NCI-H146 treated with DMSO at 0.1 percent for 48 hours (cell line): ENCODE measurements at regions not wholly inside any gene's neighbourhood (a gene's known extent, or its start where the extent isn't known, plus 50 kb on each side); places are given as distances from the start of the nearest gene placed in this dataset.

Experiments
- DNase-seq: peaks from one replicate; lab custom pipeline; 2025; ENCODE audit not compliant: unreplicated experiment; lab: John Stamatoyannopoulos, UW

DNA sequence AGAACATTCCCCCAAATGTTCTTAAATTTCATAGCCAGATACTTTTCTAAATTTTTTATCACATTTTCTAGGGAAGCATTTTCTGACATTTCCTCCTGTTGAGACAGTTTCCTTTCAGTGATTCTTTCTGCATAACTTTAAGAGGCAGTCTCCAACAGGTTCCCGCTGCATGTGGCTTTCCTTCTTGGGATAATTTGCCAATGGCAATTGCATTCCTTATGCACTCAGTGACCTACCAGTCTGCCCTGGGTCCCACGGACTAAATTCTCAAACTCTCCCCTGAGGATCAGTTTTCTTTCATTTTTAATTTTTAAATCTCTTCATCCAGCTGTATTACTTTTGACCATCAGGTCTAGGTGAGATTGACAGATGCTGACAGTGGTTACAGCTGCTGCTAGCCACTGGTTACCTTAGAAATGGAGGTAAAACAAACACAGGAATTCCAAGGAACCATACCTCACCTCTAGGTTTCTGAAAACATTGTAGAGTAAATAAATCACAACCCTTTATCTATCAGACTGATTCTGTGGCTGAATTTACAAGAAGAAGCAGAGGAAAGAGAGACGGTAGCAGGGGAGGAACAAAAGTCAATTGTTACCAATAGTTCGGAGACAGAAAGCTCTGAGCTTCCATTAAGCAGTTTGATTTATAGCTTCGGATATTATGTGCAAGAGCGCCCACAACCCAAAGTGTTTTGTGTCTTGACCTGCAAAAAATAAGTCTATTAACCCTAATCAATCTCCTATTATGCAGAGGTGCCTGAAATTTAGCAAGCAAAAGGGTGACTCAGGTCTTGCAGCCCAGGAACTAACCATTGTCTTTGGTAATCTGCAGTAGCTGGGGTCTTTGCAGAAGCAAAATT lies 216.0 kb downstream of the PMP22 start:
- DNase-seq, result no peak

DNA sequence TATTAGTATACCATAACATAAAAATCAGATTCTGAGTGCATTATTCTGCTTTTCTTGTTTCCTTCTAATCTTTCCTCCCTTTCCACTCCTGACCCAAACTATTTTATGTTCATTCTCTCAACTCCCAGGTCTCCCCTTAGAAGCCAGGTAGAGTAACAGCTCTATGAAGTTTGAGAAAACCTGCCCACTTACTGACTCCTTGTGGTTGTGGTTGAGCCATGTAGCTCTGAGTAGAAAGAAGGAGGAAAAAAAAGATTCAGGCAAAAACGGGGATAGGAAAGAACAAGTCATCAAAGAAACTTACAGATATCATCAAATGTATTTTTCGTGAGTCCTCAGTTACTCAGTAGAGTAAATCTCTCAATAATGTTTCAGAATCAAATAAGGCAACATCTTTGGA lies 216.7 kb downstream of the PMP22 start:
- no peak for DNase-seq

DNA sequence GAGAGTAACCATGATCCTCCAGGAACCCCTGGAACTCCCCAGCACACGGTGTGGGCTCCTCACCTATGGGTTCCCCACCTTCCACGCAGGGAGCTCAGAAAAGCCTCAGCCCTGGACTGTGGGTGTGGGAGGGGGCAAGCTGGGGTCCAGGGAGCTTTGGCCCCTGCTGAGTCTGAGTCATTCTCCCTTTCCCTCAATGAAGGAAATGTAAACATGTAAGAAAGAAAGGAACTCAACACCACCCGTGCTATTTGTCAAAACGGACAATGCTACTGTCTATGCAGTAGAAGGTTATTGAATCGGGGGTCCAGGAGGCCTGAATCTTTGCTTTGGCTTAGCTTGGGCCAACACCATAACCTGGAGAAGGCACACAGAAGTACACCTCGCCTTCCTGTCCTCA lies 222.8 kb downstream of the PMP22 start:
- DNase-seq, result no peak

DNA sequence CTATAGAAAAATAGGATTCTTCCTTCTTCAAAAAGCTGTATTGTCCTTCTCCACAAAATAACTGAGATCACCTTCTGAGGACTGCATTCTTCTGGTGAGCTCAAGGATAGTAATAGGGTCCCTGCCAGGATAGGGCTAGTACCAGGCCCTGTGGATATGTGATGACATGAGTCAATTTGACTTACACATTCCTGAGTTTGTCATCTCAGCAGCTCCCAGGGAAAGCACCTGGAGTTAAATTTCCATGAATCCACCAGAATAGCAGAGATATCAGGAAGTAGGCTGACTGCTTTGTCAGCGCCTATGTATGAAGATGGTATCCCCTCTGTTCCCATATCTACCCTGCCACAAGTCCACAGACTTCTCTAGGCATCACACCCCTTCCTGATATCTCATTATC lies 225.8 kb downstream of the PMP22 start:
- DNase-seq, result no peak

DNA sequence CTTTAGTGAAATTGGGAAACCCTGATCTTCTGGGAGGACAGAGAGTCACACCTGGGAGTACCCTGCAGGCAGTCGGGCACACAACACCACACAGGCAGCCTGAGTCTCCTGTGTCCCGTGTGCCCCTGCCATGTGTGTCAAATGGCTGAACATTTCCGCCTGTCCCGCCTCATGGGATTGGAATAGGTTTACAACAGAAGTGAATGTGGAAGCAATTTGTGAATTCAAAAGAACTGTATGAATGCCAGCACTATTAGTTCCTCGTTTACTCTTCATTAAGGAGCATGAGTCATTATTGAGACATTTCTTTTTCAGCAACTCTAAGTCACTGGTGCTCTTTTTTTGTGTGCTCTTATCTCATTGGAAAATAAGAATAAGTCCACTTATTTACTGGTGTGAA lies 226.5 kb downstream of the PMP22 start:
- DNase-seq, result no peak

DNA sequence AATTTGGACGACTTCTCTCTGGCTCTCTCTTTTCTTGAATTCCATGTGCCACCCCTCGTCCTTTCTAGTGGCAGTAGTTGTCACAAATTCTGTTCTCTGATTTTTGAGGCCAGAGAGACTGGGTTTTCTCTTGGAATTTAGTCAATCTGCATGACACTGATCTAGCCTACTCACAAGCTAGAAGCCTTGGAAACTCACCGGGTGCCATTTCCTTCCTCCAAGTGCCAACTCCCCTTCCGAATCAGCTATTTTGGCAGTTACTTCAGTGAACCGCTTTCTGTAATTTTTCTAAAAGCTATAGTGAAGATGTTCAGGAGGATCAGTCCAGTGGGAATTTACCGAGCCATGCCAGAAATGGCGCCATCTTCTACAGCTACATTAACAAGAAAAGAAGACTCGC lies 228.9 kb downstream of the PMP22 start:
- no peak for DNase-seq

DNA sequence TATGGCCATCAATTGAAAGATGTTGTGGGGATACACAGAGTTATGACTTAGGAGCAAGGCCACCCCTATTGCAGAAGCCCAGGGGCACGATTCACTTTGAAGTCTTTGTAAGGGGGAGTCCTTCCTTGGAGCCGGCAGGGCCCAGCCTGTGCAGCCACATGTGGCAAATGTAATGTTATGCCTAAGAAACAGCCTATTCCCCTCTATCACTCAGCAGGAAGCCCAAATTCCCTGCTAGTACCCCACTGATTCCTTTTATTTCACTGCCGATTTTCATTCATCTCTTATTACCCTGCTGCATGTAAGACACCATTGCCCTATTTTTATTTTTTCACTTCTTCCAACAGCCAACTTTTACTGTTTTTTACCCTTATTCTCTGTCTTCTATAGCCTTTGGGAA lies 233.2 kb downstream of the PMP22 start:
- DNase-seq, result no peak

DNA sequence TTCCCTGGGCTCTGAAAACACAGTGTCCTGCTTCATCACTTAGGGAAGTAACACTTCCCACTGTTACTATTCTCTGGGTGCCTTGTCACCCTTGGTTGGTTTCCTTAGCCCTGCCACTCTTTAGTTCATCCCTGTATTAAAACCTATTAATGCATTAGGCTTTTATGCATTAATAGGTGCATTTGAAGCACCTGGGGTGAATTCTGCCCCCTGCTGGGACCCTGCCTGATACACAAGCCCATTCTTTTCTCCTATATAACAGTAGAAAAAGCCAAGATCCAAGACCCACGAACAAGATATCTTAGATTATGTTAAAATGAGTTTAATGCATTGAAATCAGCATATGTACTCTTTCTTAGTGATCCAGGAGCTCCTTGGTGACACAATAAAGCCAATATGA lies 235.7 kb downstream of the PMP22 start:
- no peak for DNase-seq

DNA sequence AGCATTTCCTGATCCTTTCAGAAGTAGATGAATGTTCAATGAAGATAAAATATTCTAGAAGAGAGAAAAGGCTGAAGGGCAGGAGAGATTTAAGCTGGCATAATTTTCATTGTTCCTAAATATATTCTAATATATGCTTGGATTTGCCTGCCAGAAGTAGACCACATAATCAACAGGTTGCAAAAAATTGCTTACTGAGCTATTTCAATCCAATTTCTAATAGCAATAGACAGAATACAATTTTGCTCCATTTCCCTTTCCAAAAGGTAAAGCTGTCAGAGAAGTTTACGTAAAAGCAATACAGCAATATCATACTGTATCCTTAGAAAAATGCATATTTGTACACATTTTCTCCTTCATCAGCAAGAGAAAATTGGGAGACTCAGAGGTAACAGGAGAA lies 237.3 kb downstream of the PMP22 start:
- no peak for DNase-seq

DNA sequence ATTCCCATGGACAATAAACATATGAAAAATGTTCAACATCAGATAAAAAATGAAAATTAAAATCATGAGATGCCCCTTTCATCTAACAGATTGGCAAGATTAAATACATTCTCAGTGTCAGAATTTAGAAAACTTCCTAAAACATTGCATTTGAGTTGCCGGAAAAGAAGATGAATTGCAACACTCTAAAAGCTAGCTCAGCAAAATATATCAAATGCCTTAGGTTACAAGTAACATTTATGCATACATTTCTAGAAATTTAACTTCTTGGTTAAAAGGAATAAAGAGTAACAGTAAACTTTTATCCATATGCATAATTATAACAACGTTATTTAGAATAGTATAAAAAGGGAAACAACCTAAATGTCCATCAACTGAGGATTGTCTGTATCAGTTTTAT lies 239.0 kb downstream of the PMP22 start:
- DNase-seq, result no peak

DNA sequence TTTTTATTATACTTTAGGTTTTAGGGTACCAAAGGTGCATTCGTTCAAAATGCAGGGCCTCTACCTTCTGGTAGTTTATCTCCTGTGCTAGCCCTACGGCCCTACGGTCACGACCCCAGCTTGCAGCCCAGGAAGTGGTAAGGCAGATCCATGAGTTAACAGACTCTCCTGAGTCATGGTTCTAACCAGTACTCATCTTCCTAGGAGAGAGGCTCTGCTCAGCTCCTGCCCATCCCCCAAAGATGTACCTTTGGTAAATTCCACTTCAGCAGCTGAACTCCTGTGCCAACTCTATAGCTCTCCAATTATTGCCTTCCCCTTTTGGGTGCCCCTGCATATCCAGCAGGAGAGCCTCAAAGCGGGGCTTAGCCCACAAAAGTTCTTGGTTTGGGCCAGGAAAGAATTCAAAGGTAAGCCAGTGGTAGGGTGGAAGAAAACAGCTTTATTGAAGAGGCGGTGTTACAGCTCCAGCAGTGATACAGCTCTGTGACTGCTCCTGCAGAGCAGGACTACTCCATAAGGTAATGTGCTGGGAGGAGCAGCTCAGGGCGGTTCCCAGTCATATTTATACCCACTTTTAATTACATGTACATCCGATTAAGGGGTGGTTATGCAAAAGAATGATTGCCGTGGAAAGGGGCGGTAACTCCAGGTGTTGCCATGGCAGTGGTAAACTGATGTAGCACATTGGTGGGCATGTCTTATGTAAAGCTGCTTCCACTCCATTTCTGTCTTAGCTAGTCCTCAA lies 241.4 kb downstream of the PMP22 start:
- no peak for DNase-seq

DNA sequence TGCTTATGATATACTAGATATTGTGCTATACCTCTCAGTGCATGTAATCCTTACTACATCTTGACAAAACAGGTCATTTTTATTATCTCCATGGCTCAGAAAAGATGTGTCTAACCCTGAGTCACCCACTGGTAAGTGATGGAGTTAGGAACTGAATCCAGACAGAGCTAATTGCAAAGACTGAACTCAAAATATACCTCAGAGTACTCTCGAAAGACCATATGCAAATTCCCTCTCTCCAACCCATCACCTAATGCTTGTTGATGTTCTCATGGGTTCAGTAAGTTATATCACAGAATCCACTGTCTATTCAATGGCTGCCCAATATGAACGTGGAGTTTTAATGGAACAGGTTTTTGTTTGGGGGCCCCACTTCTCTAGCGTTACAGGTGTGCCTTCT lies 246.0 kb downstream of the PMP22 start:
- DNase-seq, result no peak

DNA sequence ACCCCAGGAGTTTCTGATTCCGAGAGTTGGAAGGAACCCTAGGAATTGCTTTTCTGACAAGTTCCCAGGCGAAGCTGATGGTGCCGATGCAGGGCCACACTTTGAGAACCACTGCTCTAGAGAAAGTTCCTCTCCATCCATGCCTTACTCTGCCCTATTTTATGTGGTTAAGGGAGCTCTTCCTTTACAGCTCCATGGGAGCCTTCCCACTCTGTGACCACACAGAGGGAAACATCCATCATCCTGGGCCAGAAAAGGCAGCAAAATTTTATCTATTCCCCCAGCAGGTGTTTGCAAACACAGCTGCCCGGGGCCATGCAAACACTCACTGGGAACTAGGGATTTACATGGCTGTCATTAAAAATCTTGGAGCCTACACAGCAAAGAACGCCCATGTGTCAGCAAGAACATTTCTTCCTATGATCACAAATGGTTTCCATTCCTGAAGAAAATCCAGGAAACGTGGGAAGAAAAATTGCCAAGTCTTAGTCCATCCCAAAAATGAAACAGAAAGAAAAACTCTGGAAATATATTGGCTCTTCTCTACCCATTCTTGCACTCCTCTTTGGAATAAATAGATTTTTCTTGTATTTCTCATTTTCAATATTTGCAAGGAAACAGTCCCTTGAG lies 252.7 kb downstream of the PMP22 start:
- no peak for DNase-seq

DNA sequence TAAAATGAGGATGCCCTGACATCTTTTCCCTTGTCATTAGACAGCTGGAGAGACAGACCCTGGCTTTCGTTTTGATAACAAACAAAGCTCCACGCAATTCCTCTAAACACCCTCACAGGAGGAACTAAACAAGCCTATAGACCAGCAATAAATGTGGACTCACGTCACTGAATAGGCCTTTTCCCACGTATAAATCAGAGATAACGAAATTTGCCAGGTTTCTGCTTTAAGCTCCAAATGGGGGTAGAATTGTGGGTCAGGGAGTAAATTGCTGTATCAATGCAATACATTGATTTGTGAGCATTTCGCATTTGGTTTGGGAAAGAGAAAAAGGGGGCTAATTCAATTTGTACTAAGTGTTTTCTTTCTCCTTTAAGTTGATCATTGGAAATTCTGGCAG lies 256.0 kb downstream of the PMP22 start:
- no peak for DNase-seq

DNA sequence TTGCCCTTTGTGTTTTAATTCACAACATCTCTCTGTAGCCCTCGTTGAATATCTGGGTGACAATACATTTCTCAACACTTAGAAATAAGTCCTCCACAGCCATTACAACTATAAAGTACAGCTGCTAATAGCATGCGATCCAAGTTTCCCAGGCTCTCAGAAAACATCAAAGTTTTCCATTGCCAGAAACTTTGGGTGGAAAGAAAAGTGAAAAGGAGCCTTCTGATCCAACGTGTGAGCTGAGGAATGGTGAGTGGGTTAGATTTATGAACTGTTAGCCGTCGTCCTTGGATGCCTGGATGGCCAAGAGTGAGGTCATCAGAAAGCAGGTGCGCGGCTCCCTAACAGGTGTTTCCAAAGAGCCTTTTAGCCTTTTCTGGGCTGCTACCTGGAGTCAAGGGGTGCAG lies 258.0 kb downstream of the PMP22 start:
- no peak for DNase-seq

DNA sequence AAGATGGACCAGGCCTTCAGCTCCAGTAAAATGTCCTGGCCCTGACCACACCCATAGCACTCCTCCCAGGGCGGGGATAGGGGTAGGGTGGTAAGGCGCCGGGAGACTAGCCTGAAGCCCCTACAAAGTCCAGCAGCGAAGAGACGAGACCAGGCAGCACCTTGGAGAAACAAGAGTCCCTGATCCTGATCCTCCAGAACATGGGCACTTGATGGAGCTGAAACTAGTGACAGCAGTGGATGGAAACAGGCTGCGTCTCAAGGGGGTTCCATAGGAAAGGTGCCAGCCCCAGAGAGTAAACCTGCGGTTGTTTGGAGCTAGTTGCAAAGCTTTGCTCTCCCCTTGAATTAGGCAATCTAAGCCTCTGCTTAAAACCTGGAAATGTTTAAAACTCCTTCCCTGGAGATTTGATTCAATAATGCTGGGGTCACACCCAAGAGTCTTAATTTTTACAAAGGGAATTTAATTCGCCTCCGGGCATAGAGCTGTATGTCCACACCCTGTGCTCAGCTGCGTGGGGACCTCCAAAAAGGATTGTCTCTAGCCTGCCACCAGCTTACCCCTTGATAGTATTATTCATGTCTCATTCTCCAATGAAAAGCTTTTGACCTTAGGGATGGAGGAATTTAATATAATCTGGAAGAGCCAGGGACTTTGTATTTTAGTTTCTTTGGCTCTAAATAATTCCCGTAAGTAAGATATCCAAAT lies 258.6 kb downstream of the PMP22 start:
- DNase-seq, result no peak

DNA sequence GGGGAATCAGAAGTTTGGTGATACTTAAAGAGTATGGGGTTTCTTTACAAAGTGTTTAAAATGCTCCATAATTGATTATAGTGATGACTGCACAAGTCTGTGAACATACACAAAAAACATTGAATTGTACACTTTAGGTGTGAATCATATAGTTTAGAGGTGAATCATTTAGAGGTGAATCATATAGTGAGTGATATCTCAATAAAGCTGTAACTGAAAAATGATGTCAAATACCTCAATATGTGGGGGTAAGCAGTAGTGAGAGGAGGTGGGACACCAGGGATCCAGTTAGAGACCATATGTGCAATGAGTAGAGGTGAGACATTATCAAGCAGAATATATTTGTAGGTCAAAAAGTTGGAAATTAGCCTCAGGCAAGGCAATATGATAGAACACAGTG lies 264.5 kb downstream of the PMP22 start:
- no peak for DNase-seq

DNA sequence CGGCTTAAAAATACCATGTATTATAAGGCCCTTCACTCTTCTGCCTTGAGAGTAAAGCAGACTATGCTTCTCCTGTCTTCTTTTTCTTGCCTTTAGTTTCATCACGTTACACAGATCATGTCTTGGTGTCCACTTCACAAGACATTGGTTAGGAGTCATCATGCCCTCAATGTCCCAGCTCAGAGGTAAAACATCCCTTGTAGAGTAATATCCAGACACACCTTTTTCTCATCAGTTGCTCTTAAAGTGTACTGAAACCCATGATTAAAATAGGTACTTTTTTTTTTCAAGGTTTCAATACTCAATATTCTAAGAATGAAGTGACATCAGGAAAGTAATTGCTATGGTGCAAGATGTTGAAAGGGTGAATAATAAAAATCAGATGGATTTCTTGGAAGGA lies 267.8 kb downstream of the PMP22 start:
- no peak for DNase-seq

DNA sequence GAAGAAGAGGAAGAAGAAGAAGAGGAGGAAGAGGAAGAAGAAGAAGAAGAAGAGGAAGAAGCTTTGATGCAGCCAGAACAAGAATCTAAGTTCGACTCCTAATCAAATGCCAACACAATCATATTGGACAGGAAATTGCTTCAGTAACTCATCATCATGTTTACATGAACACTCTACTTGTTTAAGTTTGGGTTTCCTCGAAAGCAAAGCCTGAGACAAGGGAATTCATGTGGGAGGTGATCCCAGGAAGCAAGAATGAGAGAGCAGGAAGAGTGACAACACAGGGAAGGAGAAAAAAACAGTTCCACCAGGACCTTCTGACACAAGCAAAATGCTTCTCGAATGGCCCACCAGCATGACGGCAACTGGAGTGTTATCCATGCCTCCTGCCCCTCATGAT lies 279.0 kb downstream of the PMP22 start:
- DNase-seq, result no peak

DNA sequence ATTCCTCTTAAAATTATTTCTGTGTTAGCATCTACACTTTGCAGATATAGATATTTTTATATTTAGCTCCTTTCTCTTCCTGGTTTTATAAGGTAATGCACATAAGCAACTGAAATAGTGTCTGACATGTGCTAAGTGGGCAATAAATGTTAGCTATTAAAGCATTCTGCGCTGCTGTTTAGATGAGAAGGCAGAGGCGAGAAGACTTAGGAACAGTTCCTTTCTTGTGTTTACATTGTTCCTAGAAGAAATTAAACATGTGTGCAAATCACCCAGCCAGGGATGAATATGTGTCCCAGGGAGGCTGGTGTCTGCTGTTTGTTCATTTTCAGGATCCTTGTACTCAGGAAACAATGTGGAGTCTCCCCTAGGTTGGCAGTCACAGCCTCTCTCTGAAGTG lies 292.3 kb downstream of the PMP22 start:
- no peak for DNase-seq

DNA sequence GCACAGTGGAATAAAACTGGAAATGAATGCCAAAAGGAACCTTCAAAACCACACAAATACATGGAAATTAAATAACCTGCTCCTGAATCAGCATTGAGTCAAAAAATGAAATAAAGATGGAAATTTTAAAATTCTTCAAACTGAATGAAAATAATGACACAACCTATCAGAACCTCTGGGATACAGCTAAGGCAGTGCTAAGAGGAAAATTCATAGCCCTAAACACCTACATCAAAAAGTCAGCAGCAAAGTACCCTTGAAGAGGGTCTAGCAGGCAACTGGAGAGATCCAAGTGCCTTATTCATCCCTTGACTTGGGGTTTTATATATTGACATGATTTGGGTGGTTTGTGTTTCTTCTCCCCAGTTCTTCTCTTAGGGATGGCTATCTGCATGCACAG lies 294.1 kb downstream of the PMP22 start:
- no peak for DNase-seq
